Calu3 (cell line): ENCODE measurements at regions not wholly inside any gene's neighbourhood (a gene's known extent, or its start where the extent isn't known, plus 50 kb on each side); places are given as distances from the start of the nearest gene placed in this dataset.

ENCODE experiments used
- BruUV-seq: library from RNA; stranded (reverse); fragments of 400-500 nt; replicated peaks from 2 replicates; lab custom pipeline; 2021; lab: Mats Ljungman, UMichigan
- CTCF ChIA-PET: fragments of 300-600 bp; sonication (Branson Sonifier 250); formaldehyde crosslinking; loops from one replicate; lab custom pipeline; 2022; ENCODE audit warnings: antibody characterized with exemption; lab: Charles Lee
- DNase-seq: peaks from one replicate; pipeline ENCODE4 v3.0.0; 2022
- H3K27ac Mint-ChIP-seq: one replicate; pipeline ENCODE4 v1.8.0; 2022; ENCODE audit warnings: mixed read lengths; ENCODE audit not compliant: unreplicated experiment
- H3K27me3 Mint-ChIP-seq: one replicate; pipeline ENCODE4 v1.8.0; 2022; ENCODE audit warnings: mixed read lengths; ENCODE audit not compliant: unreplicated experiment
- H3K36me3 Mint-ChIP-seq: one replicate; pipeline ENCODE4 v1.8.0; 2022; ENCODE audit warnings: mild to moderate bottlenecking, moderate library complexity, mixed read lengths; ENCODE audit not compliant: insufficient read depth, unreplicated experiment
- H3K4me1 Mint-ChIP-seq: one replicate; pipeline ENCODE4 v1.8.0; 2022; ENCODE audit warnings: mild to moderate bottlenecking, low read depth, mixed read lengths; ENCODE audit not compliant: unreplicated experiment
- H3K4me3 Mint-ChIP-seq: one replicate; pipeline ENCODE4 v1.8.0; 2022; ENCODE audit warnings: mild to moderate bottlenecking, low read depth, moderate library complexity, mixed read lengths; ENCODE audit not compliant: unreplicated experiment
- H3K9me3 Mint-ChIP-seq: one replicate; pipeline ENCODE4 v1.8.0; 2022; ENCODE audit warnings: low read depth, mixed read lengths; ENCODE audit not compliant: unreplicated experiment
- CTCF ChIP-seq: fragments of 200-600 bp; IDR thresholded peaks from one replicate; pipeline ENCODE4 v1.8.0; 2022; ENCODE audit warnings: antibody characterized with exemption; ENCODE audit not compliant: unreplicated experiment
- intact Hi-C: fragments of 100-400 bp; cut with micrococcal nuclease; formaldehyde crosslinking; loops from one replicate; pipeline ENCODE4 v1.10.0; 2022; ENCODE audit not compliant: unreplicated experiment

GRCh38 chr6:91695221-91695620 is 1108.3 kb upstream of the MAP3K7 start:
- intact Hi-C loops: no loop called here
- BruUV-seq: no TSS peak
- Mint-ChIP-seq H3K4me1 (no peaks in the 10 kb centered on the region), H3K36me3 (no peaks in the 10 kb centered on the region), H3K9me3 (no peaks in the 10 kb centered on the region), H3K27me3 (no peaks in the 10 kb centered on the region), H3K4me3 (no peak overlapping the region), H3K27ac (no peak overlapping the region)
- CTCF ChIA-PET: no interaction called here
- no peak for TF ChIP-seq CTCF
- no peak for DNase-seq

- Mint-ChIP-seq H3K36me3 (no peaks in the 10 kb centered on the region), H3K27me3 (no peaks in the 10 kb centered on the region), H3K4me1 (no peaks in the 10 kb centered on the region), H3K9me3 (no peaks in the 10 kb centered on the region), H3K4me3 (no peak overlapping the region), H3K27ac (no peak overlapping the region)
- no TSS peak for BruUV-seq
- no peak for DNase-seq
- CTCF ChIA-PET: no interaction called here
- intact Hi-C loops: no loop called here
- TF ChIP-seq CTCF: no peak
Observed at GRCh38 chr6:91694016-91694654, 1107.3 kb upstream of the MAP3K7 start.

- TF ChIP-seq CTCF: no peak
- intact Hi-C loops: no loop called here
- Mint-ChIP-seq H3K4me3 (no peak overlapping the region), H3K4me1 (no peaks in the 10 kb centered on the region), H3K9me3 (no peaks in the 10 kb centered on the region), H3K27me3 (no peaks in the 10 kb centered on the region), H3K27ac (no peak overlapping the region), H3K36me3 (no peaks in the 10 kb centered on the region)
- BruUV-seq: no TSS peak
- CTCF ChIA-PET: no interaction called here
- no peak for DNase-seq
Observed at GRCh38 chr6:91691449-91691848, 1104.6 kb upstream of the MAP3K7 start.

- H3K9me3 Mint-ChIP-seq: no peaks in the 10 kb centered on the region
- CTCF ChIA-PET: no interaction called here
- no peak overlapping the region for H3K4me3 Mint-ChIP-seq
- no peaks in the 10 kb centered on the region for H3K36me3 Mint-ChIP-seq
- no peaks in the 10 kb centered on the region for H3K27me3 Mint-ChIP-seq
- no peak overlapping the region for H3K27ac Mint-ChIP-seq
- no peak for DNase-seq
- TF ChIP-seq CTCF: no peak
- no peaks in the 10 kb centered on the region for H3K4me1 Mint-ChIP-seq
- intact Hi-C loops: no loop called here
- BruUV-seq: no TSS peak
Observed at GRCh38 chr6:91683240-91683639, 1096.4 kb upstream of the MAP3K7 start.
